ENCODE measurements at regions not wholly inside any gene's neighbourhood (a gene's known extent, or its start where the extent isn't known, plus 50 kb on each side); places are given as distances from the start of the nearest gene placed in this dataset.

GRCh38 chr12:89289720-89290119 is 62.6 kb downstream of the DUSP6 start:
- H3K27me3 ChIP-seq (ENCODE audit: control insufficient read depth in 3 of 3, insufficient read depth in 3 of 3, low read length in 2 of 3): no peaks in the 10 kb centered on the region
- H3K36me3 ChIP-seq (ENCODE audit: control insufficient read depth in 4 of 4, insufficient read depth in 4 of 4, low read length in 4 of 4): no peaks in the 10 kb centered on the region
- DNase-seq (no peak), ATAC-seq (ENCODE audit: insufficient read depth, low FRiP score) (no peak)
- H3K27ac ChIP-seq (ENCODE audit: low read depth in 1 of 2, low read length in 1 of 2): no peak overlapping the region
- no peaks in the 10 kb centered on the region for H3K9me3 ChIP-seq (ENCODE audit: control insufficient read depth in 4 of 4, insufficient read depth in 3 of 4, low read length in 3 of 4)
- no peak for TF ChIP-seq CTCF (IDR thresholded peaks at IDR 0.05; ENCODE audit: control extremely low read depth, extremely low read depth)
- H3K9ac ChIP-seq (ENCODE audit: insufficient read depth in 1 of 2, low read length in 2 of 2): no peak overlapping the region
- no peaks in the 10 kb centered on the region for H3K4me1 ChIP-seq (ENCODE audit: control insufficient read depth in 5 of 5, insufficient read depth in 5 of 5, low read length in 5 of 5)
- 96 to 100% methylated on average over 1 of the region's 1 CpG for WGBS, 2 donors
- H3K4me3 ChIP-seq: no peak overlapping the region

GRCh38 chr12:89288959-89289358 is 63.3 kb downstream of the DUSP6 start:
- DNase-seq: no peak
- H3K9ac ChIP-seq (ENCODE audit: insufficient read depth in 1 of 2, low read length in 2 of 2): no peak overlapping the region
- no peak for ATAC-seq (ENCODE audit: insufficient read depth, low FRiP score)
- H3K27ac ChIP-seq (ENCODE audit: low read depth in 1 of 2, low read length in 1 of 2): no peak overlapping the region
- no peak overlapping the region for H3K4me3 ChIP-seq
- no peaks in the 10 kb centered on the region for H3K9me3 ChIP-seq (ENCODE audit: control insufficient read depth in 4 of 4, insufficient read depth in 3 of 4, low read length in 3 of 4)
- H3K4me1 ChIP-seq (ENCODE audit: control insufficient read depth in 5 of 5, insufficient read depth in 5 of 5, low read length in 5 of 5): no peaks in the 10 kb centered on the region
- no peak for TF ChIP-seq CTCF (IDR thresholded peaks at IDR 0.05; ENCODE audit: control extremely low read depth, extremely low read depth)
- no peaks in the 10 kb centered on the region for H3K27me3 ChIP-seq (ENCODE audit: control insufficient read depth in 3 of 3, insufficient read depth in 3 of 3, low read length in 2 of 3)
- no peaks in the 10 kb centered on the region for H3K36me3 ChIP-seq (ENCODE audit: control insufficient read depth in 4 of 4, insufficient read depth in 4 of 4, low read length in 4 of 4)

- DNase-seq: no peak
- Histone ChIP-seq H3K27ac (ENCODE audit: low read depth in 1 of 2, low read length in 1 of 2) (no peak overlapping the region), H3K4me1 (ENCODE audit: control insufficient read depth in 5 of 5, insufficient read depth in 5 of 5, low read length in 5 of 5) (no peaks in the 10 kb centered on the region), H3K4me3 (no peak overlapping the region), H3K9me3 (ENCODE audit: control insufficient read depth in 4 of 4, insufficient read depth in 3 of 4, low read length in 3 of 4) (no peaks in the 10 kb centered on the region), H3K27me3 (ENCODE audit: control insufficient read depth in 3 of 3, insufficient read depth in 3 of 3, low read length in 2 of 3) (no peaks in the 10 kb centered on the region), H3K36me3 (ENCODE audit: control insufficient read depth in 4 of 4, insufficient read depth in 4 of 4, low read length in 4 of 4) (no peaks in the 10 kb centered on the region), H3K9ac (ENCODE audit: insufficient read depth in 1 of 2, low read length in 2 of 2) (no peak overlapping the region)
- no peak for TF ChIP-seq CTCF (IDR thresholded peaks at IDR 0.05; ENCODE audit: control extremely low read depth, extremely low read depth)
- WGBS, 2 donors: 85 to 96% methylated on average over 3 of the region's 3 CpGs
- no peak for ATAC-seq (ENCODE audit: insufficient read depth, low FRiP score)
Measured at GRCh38 chr12:89286501-89286900, 65.8 kb downstream of the DUSP6 start.

- Histone ChIP-seq H3K4me1 (ENCODE audit: control insufficient read depth in 5 of 5, insufficient read depth in 5 of 5, low read length in 5 of 5) (peaks cover 0 to 7% (median 0%) of the 10 kb centered on the region in 5 donors), H3K36me3 (ENCODE audit: control insufficient read depth in 4 of 4, insufficient read depth in 4 of 4, low read length in 4 of 4) (no peaks in the 10 kb centered on the region), H3K9me3 (ENCODE audit: control insufficient read depth in 4 of 4, insufficient read depth in 3 of 4, low read length in 3 of 4) (no peaks in the 10 kb centered on the region), H3K4me3 (no peak overlapping the region), H3K27me3 (ENCODE audit: control insufficient read depth in 3 of 3, insufficient read depth in 3 of 3, low read length in 2 of 3) (no peaks in the 10 kb centered on the region), H3K9ac (ENCODE audit: insufficient read depth in 1 of 2, low read length in 2 of 2) (no peak overlapping the region), H3K27ac (ENCODE audit: low read depth in 1 of 2, low read length in 1 of 2) (no peak overlapping the region)
- ATAC-seq (ENCODE audit: insufficient read depth, low FRiP score) (no peak), DNase-seq (no peak)
- no peak for TF ChIP-seq CTCF (IDR thresholded peaks at IDR 0.05; ENCODE audit: control extremely low read depth, extremely low read depth)
- WGBS, 2 donors: 95 to 98% methylated on average over 4 of the region's 4 CpGs
Measured at GRCh38 chr12:89281539-89281867, 70.8 kb downstream of the DUSP6 start.

All from lung (tissue), 11 donors.